ENCODE measurements at regions not wholly inside any gene's neighbourhood (a gene's known extent, or its start where the extent isn't known, plus 50 kb on each side); places are given as distances from the start of the nearest gene placed in this dataset.

DNA sequence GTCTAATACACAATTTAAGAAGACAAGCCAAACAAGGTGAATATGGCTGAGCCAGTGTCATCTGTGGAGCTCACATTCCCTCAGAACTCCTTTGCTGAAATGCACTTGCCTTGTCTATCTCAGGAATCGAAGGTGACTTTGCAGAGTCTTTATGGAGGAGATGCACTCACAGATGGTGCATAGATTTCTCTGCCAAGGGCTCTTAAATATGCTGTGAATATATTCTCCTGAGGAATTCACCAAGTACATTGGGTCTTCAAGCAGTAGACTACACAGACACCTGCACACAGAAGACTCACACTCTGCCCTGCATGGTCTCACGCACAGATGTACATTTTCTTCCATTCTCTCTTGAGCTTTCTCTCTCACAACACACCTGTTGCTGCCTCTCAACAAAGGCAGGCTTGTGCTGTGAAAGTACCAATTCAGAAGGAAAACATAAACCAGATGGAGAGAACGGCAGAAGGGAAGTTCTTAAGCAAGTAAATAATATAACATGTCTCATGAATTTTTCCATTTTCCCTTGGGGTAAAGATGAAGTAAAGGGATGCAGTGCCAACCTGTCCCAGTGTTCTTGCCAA is 174.7 kb downstream of the DLEU7 start:
- intact Hi-C loops (cut with micrococcal nuclease): no loop called here

DNA sequence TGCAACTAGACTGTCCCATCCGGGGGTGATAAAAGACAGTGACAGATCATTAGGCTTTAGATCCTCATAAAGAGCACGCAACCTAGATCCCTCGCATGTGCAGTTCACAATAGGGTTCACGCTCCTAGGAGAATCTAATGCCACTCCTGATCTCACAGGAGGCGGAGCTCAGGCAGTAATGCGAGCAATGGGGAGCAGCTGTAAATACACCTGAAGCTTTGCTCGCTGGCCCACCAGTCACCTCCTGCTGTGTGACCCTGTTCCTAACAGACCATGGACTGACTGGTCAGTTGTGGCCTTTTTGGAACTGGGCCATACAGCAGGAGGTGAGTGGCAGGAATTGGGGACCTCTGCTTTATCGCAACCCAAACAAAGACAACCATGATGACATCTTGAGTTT is 173.2 kb downstream of the DLEU7 start:
- no peaks in the 10 kb centered on the region for H3K4me1 Mint-ChIP-seq (ENCODE audit: low read depth)
- intact Hi-C loops (cut with micrococcal nuclease): no loop called here
- DNase-seq: no peak
- H3K36me3 Mint-ChIP-seq (ENCODE audit: low read depth): no peaks in the 10 kb centered on the region
- no peak overlapping the region for H3K4me3 Mint-ChIP-seq
- H3K9me3 Mint-ChIP-seq: peaks cover 4% of the 10 kb centered on the region
- H3K27me3 Mint-ChIP-seq (ENCODE audit: low read depth): peaks cover 2% of the 10 kb centered on the region
- CTCF ChIA-PET: interaction anchor here (0.6 kb wide), 1 partner anchor 1274 kb away, joined by 3 read pairs; no protein-coding TSS in a partner anchor
- H3K27ac Mint-ChIP-seq: no peak overlapping the region

More for the DNA sequence above, 174.7 kb downstream of the DLEU7 start:
- no peak for DNase-seq
- Mint-ChIP-seq H3K9me3 (peaks cover 4% of the 10 kb centered on the region), H3K36me3 (ENCODE audit: low read depth) (no peaks in the 10 kb centered on the region), H3K27me3 (ENCODE audit: low read depth) (peaks cover 2% of the 10 kb centered on the region), H3K4me3 (no peak overlapping the region), H3K27ac (no peak overlapping the region), H3K4me1 (ENCODE audit: low read depth) (no peaks in the 10 kb centered on the region)
- CTCF ChIA-PET: no interaction called here

DNA sequence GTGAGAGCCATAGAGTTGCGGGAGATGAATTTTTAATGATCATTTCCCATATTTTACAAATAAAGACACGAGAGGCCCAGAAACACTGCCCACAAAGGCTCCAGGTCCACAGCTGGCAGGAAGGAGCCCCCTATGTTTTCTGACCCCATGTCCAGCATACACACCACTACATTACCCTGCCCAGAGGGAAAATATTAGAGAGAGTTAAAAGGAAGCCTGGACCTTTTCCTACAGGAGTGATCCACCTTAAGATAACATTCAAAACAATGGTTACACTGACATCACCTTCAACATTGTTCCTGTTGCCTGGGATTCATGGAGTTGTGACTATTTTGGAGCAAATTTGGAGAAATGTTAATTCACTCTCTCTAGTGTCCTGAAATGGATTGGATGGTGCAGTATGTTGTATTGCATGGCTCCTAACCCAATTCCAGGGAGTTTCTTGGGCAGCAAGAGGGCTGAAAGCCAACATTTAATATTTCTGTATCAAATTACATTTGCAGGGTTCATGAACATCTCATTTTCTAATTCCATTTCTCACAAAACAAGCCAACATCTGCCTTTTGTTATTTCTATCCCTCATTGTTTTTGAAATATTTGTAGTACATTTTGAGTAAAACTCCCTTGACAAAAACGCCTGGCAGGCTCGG is 172.5 kb downstream of the DLEU7 start:
- Mint-ChIP-seq H3K27me3 (ENCODE audit: low read depth) (peaks cover 2% of the 10 kb centered on the region), H3K4me3 (no peak overlapping the region), H3K36me3 (ENCODE audit: low read depth) (no peaks in the 10 kb centered on the region), H3K9me3 (peaks cover 4% of the 10 kb centered on the region), H3K4me1 (ENCODE audit: low read depth) (no peaks in the 10 kb centered on the region), H3K27ac (no peak overlapping the region)
- CTCF ChIA-PET: no interaction called here
- intact Hi-C loops (cut with micrococcal nuclease): no loop called here
- no peak for DNase-seq

DNA sequence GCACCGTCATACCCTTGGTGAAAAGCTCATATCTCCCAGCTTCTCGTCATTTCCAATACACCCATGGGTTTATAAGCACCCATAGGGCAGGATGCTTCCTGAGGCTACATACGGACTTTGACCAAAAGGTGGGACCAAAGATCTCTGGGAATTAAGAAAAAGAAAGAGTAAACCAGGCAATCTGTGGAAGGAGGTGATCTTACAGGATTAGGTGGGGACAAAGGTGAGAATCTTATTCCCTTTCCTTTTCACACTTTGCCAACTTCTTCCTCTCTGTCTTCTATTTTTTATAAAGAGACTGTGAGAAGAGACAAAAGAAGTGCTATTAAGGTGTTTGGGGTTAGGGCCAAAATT is 172.0 kb downstream of the DLEU7 start:
- Mint-ChIP-seq H3K9me3 (no peaks in the 10 kb centered on the region), H3K4me1 (ENCODE audit: low read depth) (no peaks in the 10 kb centered on the region), H3K27me3 (ENCODE audit: low read depth) (peaks cover 2% of the 10 kb centered on the region), H3K4me3 (no peak overlapping the region), H3K36me3 (ENCODE audit: low read depth) (no peaks in the 10 kb centered on the region), H3K27ac (no peak overlapping the region)
- CTCF ChIA-PET: no interaction called here
- intact Hi-C loops (cut with micrococcal nuclease): no loop called here
- DNase-seq: no peak

- CTCF ChIA-PET: no interaction called here
Observed at GRCh38 chr13:50672025-50672424, 171.5 kb downstream of the DLEU7 start.

GRCh38 chr13:50675651-50676050 is 167.8 kb downstream of the DLEU7 start:
- H3K36me3 Mint-ChIP-seq (ENCODE audit: low read depth): no peaks in the 10 kb centered on the region
- no peaks in the 10 kb centered on the region for H3K27me3 Mint-ChIP-seq (ENCODE audit: low read depth)
- CTCF ChIA-PET: no interaction called here
- H3K27ac Mint-ChIP-seq: no peak overlapping the region
- H3K9me3 Mint-ChIP-seq: no peaks in the 10 kb centered on the region
- no peak for DNase-seq
- intact Hi-C loops (cut with micrococcal nuclease): no loop called here
- no peaks in the 10 kb centered on the region for H3K4me1 Mint-ChIP-seq (ENCODE audit: low read depth)
- H3K4me3 Mint-ChIP-seq: no peak overlapping the region

More at GRCh38 chr13:50672025-50672424, 171.5 kb downstream of the DLEU7 start:
- intact Hi-C loops (cut with micrococcal nuclease): no loop called here
- no peaks in the 10 kb centered on the region for H3K36me3 Mint-ChIP-seq (ENCODE audit: low read depth)
- no peak overlapping the region for H3K27ac Mint-ChIP-seq
- no peaks in the 10 kb centered on the region for H3K4me1 Mint-ChIP-seq (ENCODE audit: low read depth)
- no peak for DNase-seq
- H3K9me3 Mint-ChIP-seq: no peaks in the 10 kb centered on the region
- no peak overlapping the region for H3K4me3 Mint-ChIP-seq
- H3K27me3 Mint-ChIP-seq (ENCODE audit: low read depth): peaks cover 2% of the 10 kb centered on the region

DNA sequence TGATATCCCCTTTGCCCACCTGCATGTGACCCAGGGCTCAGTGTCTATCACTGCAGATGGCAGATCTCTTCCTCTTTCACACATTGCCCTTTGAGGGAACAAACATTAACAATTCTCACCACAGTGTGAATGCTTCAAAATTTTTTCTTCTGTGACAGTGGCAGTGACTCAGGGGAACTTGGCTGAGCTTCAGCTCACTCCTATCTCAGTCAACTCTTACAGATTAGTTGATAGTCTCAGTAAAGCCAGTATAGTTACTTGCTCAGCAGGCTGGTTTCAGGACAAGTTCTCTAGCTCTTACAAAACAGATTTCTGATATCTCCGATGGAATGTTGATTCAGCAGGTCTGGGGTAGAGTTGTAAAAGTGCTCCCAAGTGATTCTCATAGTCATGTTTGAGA is 166.9 kb downstream of the DLEU7 start:
- no peaks in the 10 kb centered on the region for H3K27me3 Mint-ChIP-seq (ENCODE audit: low read depth)
- H3K4me3 Mint-ChIP-seq: no peak overlapping the region
- H3K36me3 Mint-ChIP-seq (ENCODE audit: low read depth): no peaks in the 10 kb centered on the region
- intact Hi-C loops (cut with micrococcal nuclease): no loop called here
- H3K4me1 Mint-ChIP-seq (ENCODE audit: low read depth): no peaks in the 10 kb centered on the region
- DNase-seq: no peak
- CTCF ChIA-PET: no interaction called here
- no peaks in the 10 kb centered on the region for H3K9me3 Mint-ChIP-seq
- no peak overlapping the region for H3K27ac Mint-ChIP-seq

DNA sequence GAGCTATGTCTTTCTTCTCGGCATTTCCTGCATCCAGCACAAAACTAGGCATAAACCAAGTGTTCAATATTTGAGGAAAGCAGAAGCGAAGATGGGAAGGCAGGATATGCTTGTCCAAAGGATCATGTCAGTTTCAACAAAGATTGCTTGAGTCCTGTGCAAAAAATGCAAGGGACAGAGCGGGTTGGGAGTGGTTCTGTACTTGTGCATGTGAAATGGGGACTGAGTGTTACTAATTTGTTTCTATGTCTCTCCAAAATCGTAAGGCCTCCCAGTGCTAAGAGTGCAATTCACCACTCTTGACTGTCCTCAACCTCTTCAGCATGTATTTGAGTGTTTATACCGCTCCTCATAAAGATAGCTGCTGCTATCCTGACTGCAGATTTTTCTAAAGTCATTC is 166.2 kb downstream of the DLEU7 start:
- CTCF ChIA-PET: interaction anchor here (0.6 kb wide), 1 partner anchor 72 kb away, joined by 3 read pairs; no protein-coding TSS in a partner anchor
- no peaks in the 10 kb centered on the region for H3K4me1 Mint-ChIP-seq (ENCODE audit: low read depth)
- DNase-seq: no peak
- no peaks in the 10 kb centered on the region for H3K27me3 Mint-ChIP-seq (ENCODE audit: low read depth)
- no peaks in the 10 kb centered on the region for H3K36me3 Mint-ChIP-seq (ENCODE audit: low read depth)
- no peaks in the 10 kb centered on the region for H3K9me3 Mint-ChIP-seq
- no peak overlapping the region for H3K4me3 Mint-ChIP-seq
- intact Hi-C loops (cut with micrococcal nuclease): no loop called here
- no peak overlapping the region for H3K27ac Mint-ChIP-seq

DNA sequence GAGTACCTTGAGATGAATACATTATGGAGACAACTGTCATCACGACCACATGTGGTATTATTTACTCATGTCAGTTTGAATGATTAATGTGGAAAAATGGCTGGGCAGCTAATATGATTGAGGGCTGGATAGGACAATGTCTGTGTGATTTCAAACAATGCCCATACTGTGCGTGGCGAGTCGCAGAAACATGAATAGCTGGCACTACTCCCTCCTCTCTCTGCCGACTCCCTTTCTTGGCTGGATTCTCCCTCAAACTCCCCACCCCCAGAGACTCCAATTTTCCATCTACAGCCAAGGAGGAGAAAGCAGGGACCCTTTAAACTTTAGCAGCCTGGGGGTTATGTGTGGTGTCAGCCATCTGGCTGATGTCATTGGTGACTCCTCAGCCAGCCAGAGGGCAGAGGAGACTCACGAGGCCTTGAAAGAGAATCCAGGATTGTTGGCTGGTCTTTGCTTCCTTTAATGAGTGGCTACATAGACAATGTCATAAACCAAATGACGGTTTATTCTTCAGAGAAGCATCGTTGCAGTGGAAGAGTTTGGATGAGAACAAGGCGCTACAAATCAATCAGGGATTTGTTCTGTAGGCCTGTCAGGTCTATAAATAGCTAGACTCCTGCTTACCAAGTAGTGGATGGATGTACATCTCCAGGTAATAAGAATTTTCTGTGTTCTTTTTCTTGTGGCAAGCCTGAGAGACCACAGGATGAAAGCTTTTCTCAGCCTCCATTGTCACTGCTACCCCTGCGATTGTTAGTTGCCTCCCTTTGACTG is 165.6 kb downstream of the DLEU7 start:
- CTCF ChIA-PET: interaction anchor here (0.6 kb wide), 1 partner anchor 73 kb away, joined by 3 read pairs; no protein-coding TSS in a partner anchor
- intact Hi-C loops (cut with micrococcal nuclease): no loop called here
- H3K36me3 Mint-ChIP-seq (ENCODE audit: low read depth): no peaks in the 10 kb centered on the region
- H3K27ac Mint-ChIP-seq: no peak overlapping the region
- no peaks in the 10 kb centered on the region for H3K9me3 Mint-ChIP-seq
- H3K27me3 Mint-ChIP-seq (ENCODE audit: low read depth): peaks cover 3% of the 10 kb centered on the region
- H3K4me3 Mint-ChIP-seq: no peak overlapping the region
- DNase-seq: no peak
- no peaks in the 10 kb centered on the region for H3K4me1 Mint-ChIP-seq (ENCODE audit: low read depth)

- intact Hi-C loops (cut with micrococcal nuclease): loop anchor here (1.0 kb wide), 1 partner anchor 42 kb away; no protein-coding TSS in a partner anchor
- Mint-ChIP-seq H3K36me3 (ENCODE audit: low read depth) (no peaks in the 10 kb centered on the region), H3K4me1 (ENCODE audit: low read depth) (no peaks in the 10 kb centered on the region), H3K27ac (no peak overlapping the region), H3K27me3 (ENCODE audit: low read depth) (peaks cover 3% of the 10 kb centered on the region), H3K9me3 (no peaks in the 10 kb centered on the region), H3K4me3 (no peak overlapping the region)
- CTCF ChIA-PET: no interaction called here
- DNase-seq: no peak
Observed at GRCh38 chr13:50678464-50679162, 164.9 kb downstream of the DLEU7 start.

DNA sequence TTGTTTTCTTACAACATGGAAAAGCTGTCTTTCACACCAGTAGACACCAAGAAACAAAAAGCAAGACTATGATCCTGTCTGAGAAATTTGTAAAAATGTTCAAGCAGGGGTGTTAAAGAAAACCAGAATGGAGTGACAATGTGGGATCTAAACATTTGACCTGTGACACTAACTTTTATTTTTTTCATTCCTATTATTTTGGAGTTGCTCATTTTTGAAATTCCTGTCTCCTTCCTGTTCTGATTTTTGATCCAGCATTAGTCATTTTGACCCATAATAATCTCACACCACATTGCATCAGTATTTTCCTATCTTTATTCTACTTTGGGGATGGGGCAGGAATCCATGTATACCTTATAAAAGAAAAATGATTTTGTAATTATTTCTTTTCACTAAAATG is 164.2 kb downstream of the DLEU7 start:
- CTCF ChIA-PET: no interaction called here

GRCh38 chr13:50682002-50682401 is 161.5 kb downstream of the DLEU7 start:
- H3K36me3 Mint-ChIP-seq (ENCODE audit: low read depth): no peaks in the 10 kb centered on the region
- CTCF ChIA-PET: interaction anchor here (0.6 kb wide), 1 partner anchor 89 kb away, joined by 3 read pairs; no protein-coding TSS in a partner anchor
- H3K9me3 Mint-ChIP-seq: no peaks in the 10 kb centered on the region
- H3K27ac Mint-ChIP-seq: no peak overlapping the region
- no peak overlapping the region for H3K4me3 Mint-ChIP-seq
- H3K27me3 Mint-ChIP-seq (ENCODE audit: low read depth): peaks cover 3% of the 10 kb centered on the region
- DNase-seq: no peak
- intact Hi-C loops (cut with micrococcal nuclease): no loop called here
- peaks cover 6% of the 10 kb centered on the region for H3K4me1 Mint-ChIP-seq (ENCODE audit: low read depth)

More for the DNA sequence above, 164.2 kb downstream of the DLEU7 start:
- DNase-seq: no peak
- H3K4me3 Mint-ChIP-seq: no peak overlapping the region
- H3K4me1 Mint-ChIP-seq (ENCODE audit: low read depth): no peaks in the 10 kb centered on the region
- no peaks in the 10 kb centered on the region for H3K36me3 Mint-ChIP-seq (ENCODE audit: low read depth)
- no peak overlapping the region for H3K27ac Mint-ChIP-seq
- intact Hi-C loops (cut with micrococcal nuclease): loop anchor here (1.0 kb wide), 1 partner anchor 43 kb away; no protein-coding TSS in a partner anchor
- H3K27me3 Mint-ChIP-seq (ENCODE audit: low read depth): peaks cover 3% of the 10 kb centered on the region
- no peaks in the 10 kb centered on the region for H3K9me3 Mint-ChIP-seq
